ENCODE measurements at regions not wholly inside any gene's neighbourhood (a gene's known extent, or its start where the extent isn't known, plus 50 kb on each side); places are given as distances from the start of the nearest gene placed in this dataset.
"Not testable (repeated sequence)": the region's sequence is repeated elsewhere in the genome, so short reads cannot be mapped to it uniquely, and the experiment has no call there.

- DNase-seq = no peak
Observed at GRCh38 chr10:114872519-114873087, 51.0 kb downstream of the FHIP2A start.

- no peak for DNase-seq
Observed at GRCh38 chr10:114874827-114875411, 53.3 kb downstream of the FHIP2A start.

DNA sequence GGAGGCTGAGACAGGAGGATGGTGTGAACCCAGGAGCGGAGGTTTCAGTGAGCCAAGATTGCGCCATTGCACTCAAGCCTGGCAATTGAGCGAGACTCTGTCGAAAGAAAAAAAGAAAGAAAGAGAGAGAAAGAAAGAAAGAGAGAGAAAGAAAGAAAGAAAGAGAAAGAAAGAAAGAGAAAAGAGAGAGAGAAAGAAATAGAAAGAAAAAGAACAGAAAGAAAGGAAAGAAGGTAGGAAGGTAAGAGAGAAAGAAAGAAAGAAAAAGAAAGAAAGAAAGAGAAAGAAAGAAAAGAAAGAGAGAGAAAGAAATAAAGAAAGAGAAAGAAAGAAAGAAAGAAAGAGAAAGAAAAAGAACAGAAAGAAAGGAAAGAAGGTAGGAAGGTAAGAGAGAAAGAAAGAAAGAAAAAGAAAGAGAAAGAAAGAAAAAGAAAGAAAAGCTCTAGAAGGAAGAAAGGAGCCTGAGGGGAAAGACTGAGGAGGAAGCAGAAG is 54.1 kb downstream of the FHIP2A start:
- not testable (repeated sequence) for DNase-seq

GRCh38 chr10:114876169-114876568 is 54.6 kb downstream of the FHIP2A start:
- no peak for DNase-seq

DNA sequence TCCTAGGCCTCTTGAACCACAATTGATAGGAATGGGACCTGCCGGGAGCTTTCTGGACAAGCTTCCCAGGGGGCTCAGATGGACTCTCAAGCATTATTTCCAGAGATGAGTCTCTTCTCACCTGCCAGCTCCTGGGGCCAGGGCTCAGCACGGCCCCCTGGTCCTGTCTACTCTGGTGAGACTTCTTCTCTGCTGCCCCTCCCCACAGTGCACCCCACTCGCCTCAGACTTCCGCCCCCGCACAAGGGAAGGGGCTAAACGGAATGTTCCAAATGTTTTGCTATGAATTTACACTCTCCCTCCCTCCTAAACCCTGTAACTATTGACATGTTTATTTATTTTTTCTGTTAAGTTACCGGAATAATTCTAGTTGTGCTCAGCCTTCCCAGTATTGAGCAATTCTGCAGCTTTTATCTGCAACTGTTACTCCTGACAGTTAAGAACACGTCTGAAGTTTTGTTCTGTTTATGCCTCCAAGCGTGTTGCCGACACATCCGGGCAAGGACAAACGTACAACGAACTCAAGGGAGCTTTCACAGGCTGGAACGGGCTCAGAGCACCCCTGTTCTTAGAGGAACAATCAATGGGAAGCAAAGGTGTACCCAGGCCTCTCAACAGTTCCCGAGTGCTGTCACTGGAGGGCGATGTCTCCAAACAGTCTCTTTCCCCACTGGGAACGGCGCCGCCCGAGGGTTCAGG is 55.2 kb downstream of the FHIP2A start:
- DNase-seq = peak in 1 of 2 experiments; percentile 5

- no peak for DNase-seq
Observed at GRCh38 chr10:114877301-114877644, 55.7 kb downstream of the FHIP2A start.

DNA sequence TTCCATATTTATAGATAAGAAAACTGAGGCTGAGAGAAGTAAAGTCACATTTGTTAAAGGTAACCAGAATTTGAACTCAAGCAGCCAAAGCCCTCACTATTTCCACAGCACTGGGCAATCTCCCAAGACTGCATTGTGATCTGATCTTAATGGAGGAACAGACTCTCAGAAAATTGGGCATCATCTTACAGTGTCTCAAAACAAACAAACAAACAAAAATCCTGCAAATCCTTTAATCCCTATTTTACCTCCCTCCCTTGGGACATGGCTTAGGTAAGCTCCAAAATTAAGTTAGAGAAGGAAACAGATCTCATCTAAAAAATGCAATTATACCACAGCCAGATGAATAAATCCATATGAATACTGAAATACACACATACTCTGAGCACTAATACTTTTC is 57.5 kb downstream of the FHIP2A start:
- no peak for DNase-seq

DNA sequence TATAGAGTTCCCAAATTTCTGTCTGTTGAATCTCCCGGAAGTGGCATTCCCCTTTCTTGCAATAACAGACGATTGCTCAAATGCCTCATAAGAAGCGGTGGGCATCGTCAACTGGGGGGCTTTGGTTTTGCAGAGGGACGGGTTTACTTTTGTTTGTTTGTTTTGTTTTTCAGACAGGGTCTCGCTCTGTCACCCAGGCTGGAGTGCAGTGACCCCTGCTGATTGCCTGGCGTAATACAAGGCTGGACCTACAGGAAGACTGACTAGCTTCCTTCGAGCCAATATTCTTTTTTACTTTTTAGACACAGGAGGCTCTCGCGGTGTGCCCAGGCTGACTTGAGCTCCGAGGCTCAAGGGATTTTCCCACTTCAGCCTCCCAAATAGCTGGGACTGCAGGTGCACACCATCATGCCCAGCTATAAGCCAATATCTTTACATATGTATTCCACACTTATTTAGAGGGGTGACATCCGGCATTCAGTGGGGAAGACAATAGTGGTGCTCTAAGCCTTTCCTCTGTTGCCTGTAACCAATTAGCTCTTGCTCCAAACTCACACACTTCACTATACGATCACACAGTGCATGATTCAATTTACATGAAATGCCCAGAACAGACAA is 58.1 kb downstream of the FHIP2A start:
- peak; percentile 18 to 20 for DNase-seq

GRCh38 chr10:114881417-114881816 is 56.6 kb upstream of the TRUB1 start:
- no peak for DNase-seq

- no peak for DNase-seq
Observed at GRCh38 chr10:114881901-114882300, 56.1 kb upstream of the TRUB1 start.

DNA sequence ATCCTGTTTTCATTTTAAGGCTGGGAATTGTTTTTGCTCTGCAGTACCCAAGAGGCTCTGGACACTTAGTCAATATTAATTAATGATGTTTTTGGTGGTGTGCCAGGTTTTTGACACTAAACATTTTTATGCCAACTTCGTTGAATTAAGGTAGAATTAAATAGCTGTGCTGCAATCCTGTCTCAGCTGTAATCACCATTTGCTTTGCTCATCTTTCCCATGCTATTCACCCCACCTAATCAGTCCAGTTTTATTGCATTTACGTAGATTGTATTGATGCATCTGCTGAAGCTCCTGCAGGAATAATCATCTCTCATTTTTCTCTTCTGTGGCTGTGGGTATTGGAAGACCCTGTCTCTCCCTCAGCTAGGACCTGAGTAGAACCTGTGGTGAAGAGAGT is 52.6 kb upstream of the TRUB1 start:
- no peak for DNase-seq
